ENCODE measurements at regions not wholly inside any gene's neighbourhood (a gene's known extent, or its start where the extent isn't known, plus 50 kb on each side); places are given as distances from the start of the nearest gene placed in this dataset.

- no peaks in the 10 kb centered on the region for H3K36me3 ChIP-seq (ENCODE audit: control insufficient read depth, low read length)
- no peak overlapping the region for H3K4me3 ChIP-seq (ENCODE audit: low read length)
- no peaks in the 10 kb centered on the region for H3K27me3 ChIP-seq (ENCODE audit: control insufficient read depth, low read length)
- no peaks in the 10 kb centered on the region for H3K79me2 ChIP-seq (ENCODE audit: control insufficient read depth, low read length)
- H3K4me2 ChIP-seq (ENCODE audit: low read length), result no peak overlapping the region
- H3K27ac ChIP-seq (ENCODE audit: low read depth, low read length), result no peak overlapping the region
- no peaks in the 10 kb centered on the region for H3K4me1 ChIP-seq (ENCODE audit: control insufficient read depth, low read length)
- H3F3A ChIP-seq (ENCODE audit: control insufficient read depth, insufficient read depth), result no peaks in the 10 kb centered on the region
- H3K9me3 ChIP-seq (ENCODE audit: control insufficient read depth, insufficient read depth, low read length), result no peaks in the 10 kb centered on the region
- H4K20me1 ChIP-seq (ENCODE audit: control insufficient read depth, insufficient read depth, low read depth, low read length), result no peaks in the 10 kb centered on the region
- H3K9me2 ChIP-seq (replicated peaks; ENCODE audit: control insufficient read depth, low read length), result no peaks in the 10 kb centered on the region
- no peak for TF ChIP-seq CTCF (IDR thresholded peaks at IDR 0.05; ENCODE audit: low read depth, low read length, poor library complexity, severe bottlenecking)
- no peak for TF ChIP-seq EZH2phosphoT487 (IDR thresholded peaks at IDR 0.05; ENCODE audit: borderline replicate concordance, low read length)
These were observed 1637.5 kb upstream of the PCDH7 start for GRCh38 chr4:29082684-29083083.

- H3K79me2 ChIP-seq (ENCODE audit: control insufficient read depth, low read length), result no peaks in the 10 kb centered on the region
- H3K4me2 ChIP-seq (ENCODE audit: low read length), result no peak overlapping the region
- no peaks in the 10 kb centered on the region for H3K9me3 ChIP-seq (ENCODE audit: control insufficient read depth, insufficient read depth, low read length)
- H3K27ac ChIP-seq (ENCODE audit: low read depth, low read length), result no peak overlapping the region
- H3K36me3 ChIP-seq (ENCODE audit: control insufficient read depth, low read length), result no peaks in the 10 kb centered on the region
- H3K4me1 ChIP-seq (ENCODE audit: control insufficient read depth, low read length), result no peaks in the 10 kb centered on the region
- no peaks in the 10 kb centered on the region for H3F3A ChIP-seq (ENCODE audit: control insufficient read depth, insufficient read depth)
- H3K27me3 ChIP-seq (ENCODE audit: control insufficient read depth, low read length), result no peaks in the 10 kb centered on the region
- H3K4me3 ChIP-seq (ENCODE audit: low read length), result no peak overlapping the region
- no peaks in the 10 kb centered on the region for H3K9me2 ChIP-seq (replicated peaks; ENCODE audit: control insufficient read depth, low read length)
- no peaks in the 10 kb centered on the region for H4K20me1 ChIP-seq (ENCODE audit: control insufficient read depth, insufficient read depth, low read depth, low read length)
- no peak for TF ChIP-seq EZH2phosphoT487 (IDR thresholded peaks at IDR 0.05; ENCODE audit: borderline replicate concordance, low read length)
- no peak for TF ChIP-seq CTCF (IDR thresholded peaks at IDR 0.05; ENCODE audit: low read depth, low read length, poor library complexity, severe bottlenecking)
These were observed 1634.4 kb upstream of the PCDH7 start for GRCh38 chr4:29085748-29086147.

GRCh38 chr4:29104694-29105093 is 1615.5 kb upstream of the PCDH7 start:
- TF ChIP-seq EZH2phosphoT487 (IDR thresholded peaks at IDR 0.05; ENCODE audit: borderline replicate concordance, low read length) (no peak), CTCF (IDR thresholded peaks at IDR 0.05; ENCODE audit: low read depth, low read length, poor library complexity, severe bottlenecking) (no peak)
- Histone ChIP-seq H4K20me1 (ENCODE audit: control insufficient read depth, insufficient read depth, low read depth, low read length) (no peaks in the 10 kb centered on the region), H3K9me3 (ENCODE audit: control insufficient read depth, insufficient read depth, low read length) (no peaks in the 10 kb centered on the region), H3K27ac (ENCODE audit: low read depth, low read length) (no peak overlapping the region), H3K79me2 (ENCODE audit: control insufficient read depth, low read length) (no peaks in the 10 kb centered on the region), H3K27me3 (ENCODE audit: control insufficient read depth, low read length) (no peaks in the 10 kb centered on the region), H3K36me3 (ENCODE audit: control insufficient read depth, low read length) (no peaks in the 10 kb centered on the region), H3K4me1 (ENCODE audit: control insufficient read depth, low read length) (no peaks in the 10 kb centered on the region), H3F3A (ENCODE audit: control insufficient read depth, insufficient read depth) (no peaks in the 10 kb centered on the region), H3K4me2 (ENCODE audit: low read length) (no peak overlapping the region), H3K4me3 (ENCODE audit: low read length) (no peak overlapping the region), H3K9me2 (replicated peaks; ENCODE audit: control insufficient read depth, low read length) (no peaks in the 10 kb centered on the region)

GRCh38 chr4:29113960-29114359 is 1606.2 kb upstream of the PCDH7 start:
- Histone ChIP-seq H4K20me1 (ENCODE audit: control insufficient read depth, insufficient read depth, low read depth, low read length) (no peaks in the 10 kb centered on the region), H3K4me3 (ENCODE audit: low read length) (no peak overlapping the region)

More at GRCh38 chr4:29113960-29114359, 1606.2 kb upstream of the PCDH7 start:
- Histone ChIP-seq H3K27ac (ENCODE audit: low read depth, low read length) (no peak overlapping the region), H3K9me2 (replicated peaks; ENCODE audit: control insufficient read depth, low read length) (no peaks in the 10 kb centered on the region), H3K36me3 (ENCODE audit: control insufficient read depth, low read length) (no peaks in the 10 kb centered on the region), H3K4me2 (ENCODE audit: low read length) (no peak overlapping the region), H3K4me1 (ENCODE audit: control insufficient read depth, low read length) (no peaks in the 10 kb centered on the region), H3K79me2 (ENCODE audit: control insufficient read depth, low read length) (no peaks in the 10 kb centered on the region), H3K9me3 (ENCODE audit: control insufficient read depth, insufficient read depth, low read length) (no peaks in the 10 kb centered on the region), H3K27me3 (ENCODE audit: control insufficient read depth, low read length) (no peaks in the 10 kb centered on the region), H3F3A (ENCODE audit: control insufficient read depth, insufficient read depth) (no peaks in the 10 kb centered on the region)
- no peak for TF ChIP-seq CTCF (IDR thresholded peaks at IDR 0.05; ENCODE audit: low read depth, low read length, poor library complexity, severe bottlenecking)
- TF ChIP-seq EZH2phosphoT487 (IDR thresholded peaks at IDR 0.05; ENCODE audit: borderline replicate concordance, low read length), result no peak

Data from DOHH2 (cell line).